Activated naive CD4-positive, alpha-beta T cell treated with anti-CD3 and anti-CD28 coated beads, Interleukin-2, amount 50 U/mL, for 16 hours (primary cell): ENCODE measurements at regions not wholly inside any gene's neighbourhood (a gene's known extent, or its start where the extent isn't known, plus 50 kb on each side); places are given as distances from the start of the nearest gene placed in this dataset.

Experiments used
- DNase-seq: peaks from one replicate; pipeline ENCODE4 v3.0.0-alpha.2; 2020

DNA sequence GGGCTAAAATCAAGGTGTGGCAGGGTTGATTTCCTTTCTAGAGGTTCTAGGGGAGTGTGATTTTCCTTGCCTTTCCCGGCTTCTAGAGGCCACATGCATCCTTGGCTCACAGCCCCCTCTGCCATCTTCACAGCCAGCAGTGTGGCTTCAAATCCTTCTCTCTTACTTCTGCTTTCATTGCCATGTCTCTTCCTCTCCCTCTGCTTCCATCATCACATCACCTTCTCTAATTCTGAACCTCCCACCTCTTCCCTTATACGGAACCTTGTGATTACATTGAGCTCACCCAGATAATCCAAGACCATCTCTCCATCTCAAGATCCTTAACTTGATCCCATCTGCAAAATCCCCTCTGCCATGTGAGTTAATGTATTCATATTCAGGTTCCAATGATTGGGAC, 56.2 kb upstream of the RMDN2 start:
- no peak for DNase-seq

DNA sequence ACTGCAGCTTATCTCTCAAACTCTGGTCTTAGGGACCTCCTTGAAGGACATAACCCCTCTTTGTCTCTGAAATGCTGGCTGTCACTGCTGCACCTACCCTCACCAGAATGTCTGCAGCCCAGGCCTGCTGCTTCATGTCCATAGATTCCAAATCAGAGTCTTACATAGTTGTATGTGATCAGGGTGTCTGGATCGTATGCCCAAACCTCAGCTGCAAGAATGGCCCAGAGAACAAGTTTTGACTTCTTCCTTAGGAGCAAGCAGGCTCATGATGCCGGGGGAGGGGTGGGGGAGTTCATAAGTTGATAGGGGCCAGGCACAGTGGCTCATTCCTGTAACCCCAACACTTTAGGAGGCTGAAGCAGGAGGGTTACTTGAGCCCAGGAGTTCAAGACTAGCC, 55.8 kb upstream of the RMDN2 start:
- no peak for DNase-seq

DNA sequence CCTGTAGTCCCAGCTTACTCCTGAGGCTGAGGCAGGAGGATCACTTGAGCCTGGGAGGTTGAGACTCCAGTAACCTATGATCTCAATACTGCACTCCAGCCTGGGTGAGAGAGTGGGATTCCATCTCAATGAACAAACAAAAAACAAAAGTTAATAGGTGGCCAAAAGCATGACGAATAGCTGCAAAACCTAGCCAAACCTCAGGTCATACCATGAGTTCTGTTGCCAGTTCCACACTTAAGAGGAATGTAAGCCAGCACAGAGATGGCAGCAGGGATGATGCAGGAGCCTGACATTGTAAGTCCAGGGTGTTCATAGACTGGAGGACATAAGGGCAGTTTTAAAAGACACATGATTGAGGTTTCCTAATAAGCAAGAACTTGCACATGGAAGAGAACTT, 55.3 kb upstream of the RMDN2 start:
- no peak for DNase-seq

DNA sequence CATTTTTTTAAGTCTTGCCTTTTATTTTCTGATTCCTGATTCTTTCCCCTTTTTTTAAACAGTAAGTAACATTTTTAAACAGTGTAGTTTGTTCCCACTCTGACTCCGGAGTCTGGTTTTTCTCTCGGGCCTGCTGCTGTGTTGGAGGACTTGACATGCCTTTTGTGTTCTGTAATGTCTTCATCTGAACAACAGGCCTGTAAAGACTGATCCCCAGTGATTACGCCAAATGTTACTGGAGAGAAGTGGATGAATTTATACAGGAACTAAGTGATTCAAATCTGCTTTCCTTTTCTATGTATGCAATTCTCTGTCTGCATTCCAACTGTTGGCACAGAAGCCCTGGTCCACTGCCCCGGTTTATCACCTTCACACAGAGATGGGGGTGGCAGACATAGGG, 54.3 kb upstream of the RMDN2 start:
- no peak for DNase-seq

DNA sequence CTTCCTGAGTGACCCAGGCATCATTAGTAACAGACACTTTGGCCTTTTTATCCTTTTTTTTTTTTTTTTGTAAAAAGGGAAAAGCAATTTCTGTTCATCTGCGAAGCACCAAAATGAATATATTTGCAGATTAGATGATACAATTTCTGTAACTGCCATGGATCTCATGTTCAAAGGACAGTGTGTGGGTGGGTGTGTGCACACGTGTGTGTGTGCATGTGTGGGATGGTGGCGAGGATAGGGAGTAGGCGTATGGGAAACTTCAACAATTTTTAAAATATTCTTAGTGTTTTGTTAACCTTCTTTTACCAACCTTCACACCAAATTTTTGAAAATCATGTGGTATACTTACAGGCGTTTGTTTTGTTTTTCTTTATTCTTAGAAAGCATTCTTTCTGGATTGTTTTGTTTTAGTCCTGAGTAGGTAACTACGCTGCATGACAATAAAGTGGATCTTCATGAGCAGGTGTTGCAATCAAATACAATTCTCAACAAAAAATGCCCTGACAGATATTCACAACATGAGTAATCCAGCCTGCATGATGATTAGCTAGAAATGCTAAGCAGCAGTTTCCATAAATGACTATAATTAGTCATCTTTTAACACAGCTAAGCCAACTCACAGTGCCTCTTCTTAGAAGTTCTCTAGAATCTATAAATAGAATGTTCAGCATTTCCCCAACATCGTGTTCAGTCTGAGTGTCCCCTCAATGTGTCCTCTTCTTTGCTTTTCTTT, 53.5 kb upstream of the RMDN2 start:
- DNase-seq: no peak

DNA sequence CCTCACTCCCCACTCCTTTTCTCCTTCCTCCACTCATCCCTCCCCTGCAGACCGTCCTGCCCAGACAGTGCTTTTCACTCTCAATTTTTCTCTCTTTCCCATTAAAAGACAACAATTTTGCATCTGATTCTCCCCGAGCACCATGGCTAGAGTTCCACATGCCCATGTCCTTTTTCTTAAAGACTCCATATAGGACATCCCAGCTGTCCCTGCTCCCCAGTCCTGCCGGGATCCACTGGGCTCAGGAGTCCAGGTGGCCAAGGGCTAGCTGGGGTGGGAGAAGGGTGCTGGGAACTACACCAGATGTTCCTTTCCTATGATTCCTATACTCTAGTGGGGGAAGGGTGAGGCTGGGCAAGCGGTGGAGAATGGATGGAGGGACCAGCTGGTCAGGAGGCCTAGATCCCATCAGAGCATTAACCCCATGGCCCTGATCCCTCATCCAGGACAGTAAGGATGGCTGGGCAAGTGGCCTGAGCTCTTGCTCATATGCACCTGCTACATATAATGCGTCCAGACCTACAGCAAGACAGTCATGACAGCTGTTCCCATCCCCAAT, 52.8 kb upstream of the RMDN2 start:
- DNase-seq: no peak

DNA sequence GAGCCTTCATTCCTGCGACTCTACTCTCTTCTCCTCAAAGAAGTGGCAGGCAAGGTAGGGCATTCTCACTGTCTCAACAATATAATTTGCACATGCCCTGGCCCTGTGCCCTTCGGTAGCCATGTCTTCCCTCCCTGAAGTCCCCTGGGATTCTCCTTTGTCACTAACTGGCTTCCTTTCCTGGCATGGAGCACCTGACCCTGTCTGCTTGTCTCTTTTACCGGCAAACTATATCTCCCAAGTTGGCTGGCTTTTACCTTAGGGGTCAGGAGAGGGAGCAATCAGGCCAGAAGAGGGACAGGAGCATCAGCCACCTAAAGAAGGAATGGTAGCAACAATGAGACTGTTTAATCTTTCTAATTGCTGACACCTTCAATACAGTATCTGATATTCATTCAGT, 51.9 kb upstream of the RMDN2 start:
- no peak for DNase-seq

DNA sequence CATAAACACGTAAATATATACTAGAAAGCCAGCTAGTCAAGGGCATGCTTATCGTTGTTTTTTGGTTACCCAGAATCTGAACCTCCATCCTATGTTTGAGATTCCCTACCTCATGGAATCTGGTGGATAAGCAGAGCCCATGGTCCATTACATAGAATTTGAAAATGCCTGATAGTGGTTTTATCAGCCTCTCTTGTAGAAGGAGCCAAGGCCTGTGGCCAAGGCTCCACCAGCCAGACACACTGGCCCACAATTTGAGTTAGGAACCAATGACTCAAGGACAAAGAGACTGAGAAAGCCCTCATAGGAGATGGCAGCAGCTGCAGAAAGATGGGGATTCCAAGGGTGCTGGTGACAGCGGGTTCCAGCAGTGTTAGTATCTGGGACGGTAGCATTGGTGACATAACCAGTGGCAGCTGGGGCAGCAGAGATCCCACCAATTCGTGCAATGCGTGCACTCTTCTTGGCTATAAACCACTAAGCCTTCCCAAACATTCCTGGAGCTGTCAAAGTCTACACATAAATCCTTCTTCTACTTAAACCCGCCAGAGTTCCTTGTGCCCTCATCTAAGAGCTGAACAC, 51.2 kb upstream of the RMDN2 start:
- DNase-seq: no peak

DNA sequence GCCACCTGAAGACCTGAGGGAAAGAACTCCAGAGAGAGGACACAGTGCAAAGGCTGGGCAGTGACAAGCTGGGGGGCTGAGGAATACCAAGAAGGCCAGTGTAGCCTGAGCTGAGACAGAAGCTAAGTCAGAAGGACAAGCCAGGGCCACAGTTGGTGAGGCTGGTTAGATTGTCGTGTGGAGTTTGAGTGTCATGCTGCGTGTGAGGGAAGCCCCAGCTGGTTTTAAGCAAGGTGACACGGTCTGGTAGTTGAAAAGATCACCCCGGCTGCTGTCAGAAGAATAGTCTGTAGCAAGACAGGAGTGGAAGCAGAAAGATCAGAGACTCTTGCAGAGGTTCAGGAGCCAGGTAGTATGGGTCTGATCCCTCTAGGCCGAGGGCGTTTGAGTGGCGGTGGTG, 50.6 kb upstream of the RMDN2 start:
- no peak for DNase-seq
